ENCODE measurements at regions not wholly inside any gene's neighbourhood (a gene's known extent, or its start where the extent isn't known, plus 50 kb on each side); places are given as distances from the start of the nearest gene placed in this dataset.

DNA sequence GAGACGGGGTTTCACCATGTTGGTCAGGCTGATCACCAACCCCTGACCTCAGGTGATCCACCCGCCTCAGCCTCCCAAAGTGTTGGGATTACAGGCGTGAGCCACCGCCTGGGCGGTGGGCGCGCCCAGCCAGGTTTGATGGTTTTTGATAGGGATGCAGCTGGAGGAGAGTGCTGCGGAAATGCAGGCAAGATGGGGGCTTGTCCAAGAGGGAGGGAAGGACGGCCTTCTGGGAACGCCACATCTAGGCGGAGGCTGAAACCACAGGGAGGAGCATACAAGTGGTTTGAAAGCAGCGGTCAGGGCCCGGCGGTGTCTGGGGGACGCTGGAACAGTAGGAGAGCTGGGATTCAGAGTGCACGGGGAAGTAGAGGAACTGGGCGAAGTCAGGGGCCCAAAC, 134.6 kb downstream of the VRK1 start:
- no peak for DNase-seq
- ATAC-seq: no peak
- intact Hi-C loops (cut with DNase I): no loop called here

DNA sequence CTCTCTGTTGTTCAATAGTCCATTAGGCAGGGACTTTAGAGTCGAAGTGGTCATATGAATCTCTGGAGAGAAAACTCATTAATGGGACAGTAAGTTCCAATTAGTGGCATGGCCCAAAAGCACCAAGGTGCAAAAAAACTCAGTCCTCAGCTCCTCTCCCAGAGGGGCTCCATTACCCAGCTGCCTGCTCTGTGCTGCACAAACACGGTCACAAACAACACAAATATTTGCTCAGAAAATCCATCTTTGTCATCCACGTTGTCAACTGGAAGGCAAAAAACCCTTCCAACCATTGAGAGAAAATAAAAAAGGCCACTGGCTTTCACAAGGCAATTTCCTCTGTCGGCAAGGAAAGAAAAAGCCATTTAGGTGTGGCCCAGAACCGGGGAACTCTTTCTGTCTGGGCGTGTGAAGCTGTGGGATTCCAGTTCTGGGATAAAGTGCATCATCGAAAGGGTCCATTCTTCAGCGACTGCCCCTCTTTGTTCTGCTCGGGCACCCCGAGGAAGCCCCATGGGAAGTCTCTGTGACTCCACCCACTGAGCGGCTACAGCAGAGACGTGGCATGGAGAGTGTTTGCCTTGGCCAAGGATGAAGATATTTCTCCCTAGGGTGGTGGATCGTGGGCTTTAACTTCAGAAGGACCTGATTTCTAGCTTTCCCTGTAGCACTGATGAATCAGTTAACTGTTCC, 137.6 kb downstream of the VRK1 start:
- intact Hi-C loops (cut with DNase I): no loop called here
- no peak for ATAC-seq
- no peak for DNase-seq

DNA sequence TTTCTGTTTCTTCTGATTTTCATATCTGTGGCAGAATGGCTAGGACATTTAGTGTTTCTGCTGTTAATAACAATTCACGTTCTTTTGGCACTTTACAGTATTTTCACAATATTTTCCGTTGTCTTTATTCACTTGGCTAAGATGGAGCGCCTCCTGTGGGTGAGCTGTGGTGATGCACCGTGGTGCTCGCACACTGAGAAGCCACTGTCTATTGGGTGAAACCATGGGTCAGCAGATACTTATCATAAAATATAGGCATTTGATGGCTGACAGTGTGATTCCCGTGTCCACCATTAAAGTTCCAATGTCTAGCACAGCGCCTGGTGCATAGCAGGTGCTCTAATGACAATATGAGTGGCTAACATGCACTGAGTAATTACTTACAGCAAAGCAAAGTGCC, 141.8 kb downstream of the VRK1 start:
- intact Hi-C loops (cut with DNase I): no loop called here
- DNase-seq: no peak
- ATAC-seq: no peak

DNA sequence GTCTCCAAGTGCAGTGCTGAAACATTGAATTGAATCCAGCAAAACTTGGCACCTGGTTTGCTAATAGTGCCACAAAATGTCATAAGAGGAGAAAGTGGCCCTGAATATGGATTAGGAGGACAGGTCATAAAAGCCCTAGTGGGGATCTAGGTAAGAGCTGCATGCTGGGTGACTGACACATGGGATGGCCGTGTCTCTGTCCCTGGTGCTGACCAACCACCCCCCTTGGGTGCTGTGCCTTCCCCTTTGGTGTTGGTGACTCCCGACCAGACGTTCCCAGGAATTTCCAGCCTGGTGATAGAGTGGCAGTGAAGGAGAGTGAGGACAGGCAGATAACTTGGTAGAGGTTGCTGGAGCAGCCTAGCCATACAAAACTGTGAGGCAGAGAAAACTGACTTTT, 142.8 kb downstream of the VRK1 start:
- intact Hi-C loops (cut with DNase I): no loop called here
- ATAC-seq: peak; percentile 15 to 61
- DNase-seq: no peak

DNA sequence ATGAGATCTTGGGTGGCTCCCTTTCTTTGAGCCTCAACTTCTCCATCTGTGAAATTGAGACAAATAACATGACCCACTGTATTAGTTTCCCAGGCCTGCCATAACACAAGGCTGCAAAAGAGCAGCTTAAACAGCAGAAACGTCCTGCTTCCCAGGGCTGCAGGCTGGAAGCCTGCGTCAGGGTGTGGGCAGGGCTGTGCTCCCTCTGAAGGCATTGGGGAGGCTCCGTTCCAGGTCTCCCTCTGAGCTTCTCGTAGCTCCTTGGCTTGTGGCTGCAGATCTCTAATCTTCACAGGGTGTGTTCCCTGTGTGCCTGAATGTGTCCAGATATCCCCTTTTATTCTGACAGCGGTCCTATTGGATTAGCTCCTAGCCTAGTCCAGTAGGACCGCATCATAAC, 147.1 kb downstream of the VRK1 start:
- ATAC-seq (no peak), DNase-seq (no peak)
- intact Hi-C loops (cut with DNase I): no loop called here

DNA sequence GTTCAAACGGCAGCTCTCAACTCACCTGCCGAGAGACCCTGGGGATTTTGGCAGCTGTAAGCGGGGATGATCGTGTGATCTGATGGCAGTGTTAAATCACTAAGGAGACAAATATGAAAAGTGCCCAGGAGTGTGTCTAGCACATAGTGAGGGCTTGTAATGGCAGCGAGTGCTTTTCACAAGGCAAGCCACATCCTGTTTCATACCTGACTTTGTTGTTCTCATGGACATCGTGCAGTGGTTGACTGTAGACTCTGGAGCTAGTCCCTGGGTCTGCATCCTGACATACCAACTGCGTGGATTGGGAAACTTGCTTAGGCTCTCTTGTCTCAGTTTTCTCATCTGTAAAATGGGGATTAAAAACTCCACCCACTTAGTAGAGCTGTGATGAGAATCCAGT, 148.5 kb downstream of the VRK1 start:
- ATAC-seq (no peak), DNase-seq (no peak)
- intact Hi-C loops (cut with DNase I): no loop called here

DNA sequence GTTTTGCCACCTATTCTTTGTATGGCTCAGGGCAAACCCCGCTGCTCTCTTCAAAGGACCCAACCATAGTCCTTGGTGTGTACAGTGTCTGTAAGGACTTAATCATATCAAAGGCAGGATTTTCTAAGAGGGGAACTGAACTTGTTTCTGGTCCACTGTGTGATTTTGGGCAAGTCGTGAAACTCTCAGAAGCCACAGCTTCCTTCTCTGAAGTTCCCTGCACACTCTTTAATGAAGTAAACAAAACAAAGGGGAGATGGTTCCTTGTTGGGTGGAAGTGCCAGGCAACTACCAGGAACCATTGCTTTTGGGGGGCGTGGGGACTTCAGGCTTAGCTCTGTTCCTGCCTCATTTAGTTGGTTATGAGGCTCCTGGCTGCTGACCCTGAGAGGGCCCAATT, 152.4 kb downstream of the VRK1 start:
- DNase-seq (no peak), ATAC-seq (no peak)
- intact Hi-C loops (cut with DNase I): no loop called here

DNA sequence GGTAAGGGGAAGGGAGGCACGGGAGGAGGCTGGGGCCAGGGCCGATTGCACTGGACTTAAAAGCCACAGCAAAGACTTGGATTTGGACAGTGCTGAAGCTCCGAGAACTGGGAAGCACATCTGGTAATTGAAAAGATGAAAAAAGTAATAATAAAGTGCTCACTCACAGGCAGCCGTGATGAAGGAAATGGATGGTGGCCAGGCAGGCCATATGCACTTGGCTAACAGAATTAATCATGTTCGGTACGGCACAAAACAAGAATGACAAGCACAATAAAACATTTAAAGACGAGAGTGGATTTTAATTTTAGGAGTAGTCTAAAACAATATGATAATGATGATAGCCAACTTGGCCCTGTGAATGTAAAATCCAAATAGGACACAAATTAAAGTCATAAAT, 154.3 kb downstream of the VRK1 start:
- no peak for DNase-seq
- no peak for ATAC-seq
- intact Hi-C loops (cut with DNase I): no loop called here

DNA sequence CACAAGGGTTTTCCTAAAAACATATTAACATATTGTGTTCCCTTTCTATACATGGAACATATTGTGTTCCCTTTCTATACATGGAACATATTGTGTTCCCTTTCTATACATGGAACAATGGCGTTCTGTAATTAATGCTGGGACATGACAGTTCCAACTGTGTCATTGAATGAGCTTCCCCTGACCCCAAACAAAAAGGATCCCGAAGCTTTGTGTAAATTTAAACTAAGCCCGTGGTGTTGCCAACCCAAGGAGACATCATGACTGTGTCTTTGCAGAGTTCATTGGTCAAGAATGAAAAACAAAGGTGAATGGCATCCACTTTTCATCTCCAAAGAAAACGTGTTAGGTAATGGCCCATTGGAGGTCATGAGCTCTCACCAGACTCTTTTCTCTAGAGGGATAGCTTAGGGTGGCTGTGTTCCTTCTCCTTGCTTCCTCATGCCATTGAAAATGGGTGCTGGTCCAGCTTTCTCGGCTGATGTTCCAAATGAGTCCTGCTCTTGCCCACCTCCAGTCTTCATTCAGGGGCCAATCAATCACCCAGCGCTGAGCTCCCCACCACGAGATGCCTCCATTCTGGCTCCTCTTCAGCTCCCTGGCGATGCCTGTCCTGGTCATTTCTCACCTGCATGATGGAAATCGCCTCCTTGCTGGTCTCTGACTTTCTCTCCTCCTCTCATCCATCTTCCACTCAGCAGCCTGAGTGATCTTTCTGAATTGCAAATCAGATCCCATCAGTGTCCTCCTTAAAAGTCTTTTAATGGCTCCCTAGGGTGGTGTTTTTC, 156.1 kb downstream of the VRK1 start:
- intact Hi-C loops (cut with DNase I): no loop called here
- DNase-seq (no peak), ATAC-seq (no peak)

DNA sequence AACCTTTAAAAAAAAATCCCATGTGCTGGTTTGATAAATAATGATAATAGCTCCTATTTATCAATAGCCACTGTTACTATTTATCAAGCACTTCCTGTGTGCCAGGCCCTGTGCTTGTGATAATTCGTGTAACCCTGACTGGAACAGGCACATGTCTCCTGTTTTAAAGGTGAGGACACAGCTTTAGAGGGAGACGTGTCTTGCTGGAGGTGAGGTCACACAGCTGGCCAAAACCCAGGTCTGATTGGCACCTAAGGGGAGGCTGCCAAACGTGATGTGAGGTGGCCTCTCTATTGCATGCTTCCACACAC, 156.6 kb downstream of the VRK1 start:
- DNase-seq (no peak), ATAC-seq (no peak)
- intact Hi-C loops (cut with DNase I): no loop called here

DNA sequence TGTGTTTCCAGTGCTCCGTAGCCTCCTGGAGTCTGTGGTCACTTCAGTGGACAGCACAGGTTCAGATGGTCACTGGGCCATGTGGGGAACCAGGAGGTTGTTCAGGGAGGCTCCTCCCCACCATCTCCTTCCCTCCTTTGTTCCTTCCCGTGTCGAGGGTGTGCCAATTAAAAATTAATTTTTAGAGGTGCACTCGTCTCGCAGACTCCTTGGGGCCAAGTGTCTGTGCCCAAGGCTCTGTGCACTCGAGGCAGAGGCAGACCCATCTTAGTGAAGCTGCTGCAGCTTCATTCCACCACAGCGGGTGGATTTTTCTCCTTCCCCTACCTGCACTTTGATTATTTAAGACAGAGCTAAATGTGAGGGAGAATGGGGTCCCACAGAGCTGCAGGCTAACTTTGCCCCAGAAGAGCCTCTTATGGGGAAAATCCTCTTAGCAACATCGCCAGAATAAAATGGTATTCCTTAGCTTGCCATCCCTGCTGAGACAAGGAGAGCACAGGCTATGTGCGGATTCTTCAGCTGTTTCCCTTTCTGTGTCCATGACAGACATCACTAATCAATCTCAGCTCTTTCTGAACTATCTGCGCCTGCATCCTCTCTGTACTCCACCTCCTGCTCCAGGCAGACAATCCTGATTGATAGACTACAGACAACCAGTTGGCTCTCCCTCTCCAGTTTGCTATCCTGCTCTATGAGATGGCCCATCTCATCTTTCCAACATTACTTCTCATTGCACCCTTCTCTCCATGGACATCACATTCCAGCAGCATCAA, 159.5 kb downstream of the VRK1 start:
- intact Hi-C loops (cut with DNase I): no loop called here
- ATAC-seq: no peak
- DNase-seq: no peak

DNA sequence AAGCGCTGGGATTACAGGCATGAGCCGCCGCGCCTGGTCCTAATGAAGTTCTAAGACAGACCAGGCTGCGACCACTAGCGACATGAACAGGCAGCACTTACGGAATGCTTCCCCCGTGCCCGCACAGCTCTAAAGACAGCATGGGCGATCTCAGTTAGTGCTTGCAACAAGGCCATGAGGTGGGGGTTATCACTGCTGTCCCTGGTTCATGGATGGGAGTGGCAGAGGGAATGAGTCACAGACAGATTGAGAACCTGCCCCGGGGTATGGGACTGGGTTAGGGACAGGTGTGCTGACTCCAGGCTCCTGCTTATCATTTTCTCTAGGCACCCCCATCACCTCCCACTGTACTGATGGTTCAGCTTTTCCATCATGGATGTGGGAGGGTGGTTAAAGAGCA, 160.9 kb downstream of the VRK1 start:
- ATAC-seq (no peak), DNase-seq (no peak)

DNA sequence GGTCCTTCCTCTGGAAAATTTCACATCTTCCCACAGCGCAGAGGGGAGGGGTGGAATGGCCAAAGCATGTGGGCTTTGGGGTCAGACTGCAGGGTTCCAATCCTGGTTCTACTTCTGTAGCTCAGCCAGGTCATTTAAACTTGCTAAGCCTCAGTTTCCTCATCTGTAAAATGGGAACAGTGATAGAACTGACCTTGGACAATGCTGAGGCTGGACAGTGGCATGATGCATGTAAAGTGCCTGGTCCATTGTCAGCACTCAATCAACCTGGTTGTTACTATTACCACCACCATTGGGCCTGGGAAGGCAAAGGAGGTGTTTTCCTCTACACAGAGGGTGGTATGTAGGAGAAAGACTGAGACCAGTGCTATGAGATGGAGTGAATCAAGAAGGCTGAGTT, 162.8 kb downstream of the VRK1 start:
- ATAC-seq (no peak), DNase-seq (no peak)
- intact Hi-C loops (cut with DNase I): no loop called here

More for the DNA sequence above, 160.9 kb downstream of the VRK1 start:
- intact Hi-C loops (cut with DNase I): no loop called here

DNA sequence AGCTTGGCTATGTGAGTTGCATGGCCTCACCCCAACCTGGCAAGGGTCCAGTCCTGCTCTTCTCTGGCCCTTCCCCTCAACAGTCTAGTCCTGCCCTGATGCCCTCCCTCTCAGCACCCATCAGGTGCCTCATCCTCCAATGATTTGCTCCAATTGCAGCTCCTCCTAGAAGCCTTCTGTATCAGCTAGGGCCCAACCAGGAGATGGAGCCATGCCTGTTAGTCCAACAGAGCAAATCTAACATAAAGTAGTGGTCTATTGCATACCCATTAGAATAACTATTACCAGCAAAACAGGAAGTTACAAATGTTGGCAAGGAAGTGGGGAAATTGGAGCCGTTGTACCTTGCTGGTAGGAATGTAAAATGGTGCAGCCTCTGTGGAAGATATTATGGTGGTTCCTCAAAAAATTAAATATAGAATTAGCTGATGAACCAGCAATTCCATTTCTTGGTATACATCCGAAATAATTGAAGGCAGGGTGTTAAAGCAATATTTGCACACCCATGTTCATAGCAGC, 163.5 kb downstream of the VRK1 start:
- DNase-seq: no peak
- intact Hi-C loops (cut with DNase I): no loop called here
- ATAC-seq: no peak

DNA sequence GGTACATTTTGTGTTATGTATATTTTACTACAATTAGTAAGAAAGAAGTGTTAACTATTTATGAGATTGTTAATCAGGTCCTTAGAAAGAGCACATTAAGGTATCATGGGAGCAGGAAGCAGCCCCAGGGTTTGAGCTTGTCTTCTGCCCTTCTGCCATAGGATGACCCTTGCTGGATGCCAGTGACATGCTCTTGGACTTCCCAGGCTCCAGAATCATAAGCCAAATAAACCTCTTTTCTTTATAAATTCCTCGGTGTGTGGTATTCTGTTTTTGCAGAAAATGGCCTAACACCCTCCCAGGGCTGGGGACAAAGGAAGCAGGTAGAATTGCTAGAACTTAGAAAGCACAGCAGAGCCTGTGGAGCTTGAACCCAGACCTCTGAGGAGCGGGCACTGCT, 164.7 kb downstream of the VRK1 start:
- DNase-seq: no peak
- ATAC-seq: no peak
- intact Hi-C loops (cut with DNase I): no loop called here

DNA sequence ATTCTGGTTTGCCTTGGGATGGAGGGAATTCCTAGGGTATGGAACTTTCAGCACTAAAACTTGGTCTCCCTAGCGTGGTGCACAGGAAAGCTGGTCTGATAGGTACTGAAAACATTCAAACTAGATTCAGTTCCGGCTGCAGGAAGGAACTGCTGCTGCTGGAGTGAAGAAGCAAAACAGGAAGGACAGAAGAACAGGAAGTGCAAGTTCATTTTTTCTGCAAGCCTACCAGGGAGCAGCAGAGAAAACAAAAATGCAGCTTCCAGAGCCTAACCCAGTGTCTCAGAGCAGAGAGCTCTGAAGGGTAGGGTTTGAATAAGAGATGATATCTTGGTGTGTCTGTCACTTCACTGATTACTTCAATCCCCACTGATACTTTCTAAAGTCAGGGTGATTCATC, 165.2 kb downstream of the VRK1 start:
- intact Hi-C loops (cut with DNase I): no loop called here
- no peak for DNase-seq
- ATAC-seq: peak in 1 of 2 donors; percentile 30

DNA sequence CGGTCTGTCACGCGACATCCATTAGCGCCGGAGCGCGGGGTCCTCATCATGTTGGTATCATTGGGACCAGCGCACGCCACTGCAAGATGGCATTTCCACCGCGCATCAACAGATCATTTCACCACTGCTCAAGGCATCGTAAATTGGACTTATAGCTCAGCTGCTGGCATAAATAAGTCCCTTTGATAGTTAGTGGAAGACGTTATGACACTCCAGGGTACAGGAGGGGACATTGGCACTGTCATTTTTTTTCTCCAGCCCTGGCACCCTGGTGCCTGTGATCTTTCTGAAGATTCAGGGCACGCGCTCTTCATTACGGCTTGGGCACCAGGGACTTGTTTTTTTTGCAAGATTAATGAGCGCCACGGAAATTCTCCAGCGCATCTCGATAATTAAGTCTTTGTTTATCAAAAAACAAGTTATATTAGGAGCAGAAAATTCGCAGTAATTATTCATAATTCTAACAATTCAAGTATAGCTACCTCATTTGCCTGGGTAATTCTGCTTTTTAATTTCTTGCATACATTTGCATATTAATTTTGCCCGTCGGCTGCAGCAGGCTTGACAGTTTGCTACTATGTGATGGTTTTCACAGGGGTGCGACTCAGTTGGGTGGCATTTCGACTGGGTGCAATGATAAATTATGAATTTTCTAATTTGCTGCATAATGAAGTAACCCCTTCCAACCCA, 167.7 kb downstream of the VRK1 start:
- ATAC-seq: no peak
- intact Hi-C loops (cut with DNase I): no loop called here
- DNase-seq: no peak

DNA sequence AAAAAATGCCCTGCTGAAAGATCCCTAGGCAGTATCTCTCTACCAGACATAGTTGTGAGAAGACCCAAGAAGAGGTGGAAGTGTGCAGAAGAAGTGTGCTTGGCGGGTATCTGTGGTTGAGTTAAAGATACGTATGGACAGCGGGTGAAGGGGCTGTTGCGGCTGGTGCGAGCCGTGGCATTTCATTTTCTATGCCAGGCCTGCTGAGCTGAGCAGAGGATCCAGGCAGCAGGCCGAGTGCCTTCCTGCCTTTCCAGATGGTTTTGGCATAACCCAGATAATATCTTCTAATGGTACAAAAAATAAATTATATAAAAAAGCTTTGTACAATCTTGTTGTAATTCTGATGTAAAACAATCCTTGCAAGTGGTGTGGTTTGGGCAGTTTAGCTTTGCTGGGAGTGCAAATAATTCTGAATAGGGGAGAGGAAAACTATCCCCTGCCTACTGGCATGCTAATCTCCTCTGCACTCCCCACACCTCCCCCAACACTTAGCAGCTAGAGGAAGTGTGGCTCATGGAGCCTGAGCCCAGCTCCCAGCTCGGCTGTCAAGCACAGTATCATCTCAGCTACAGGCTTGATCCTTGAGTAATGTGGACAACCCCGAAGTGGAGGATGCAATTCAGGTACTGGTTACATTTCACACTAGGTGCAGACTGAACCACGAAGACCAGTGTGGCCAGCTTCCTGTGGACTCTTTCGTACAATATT, 168.9 kb downstream of the VRK1 start:
- ATAC-seq (no peak), DNase-seq (no peak)
- intact Hi-C loops (cut with DNase I): no loop called here

DNA sequence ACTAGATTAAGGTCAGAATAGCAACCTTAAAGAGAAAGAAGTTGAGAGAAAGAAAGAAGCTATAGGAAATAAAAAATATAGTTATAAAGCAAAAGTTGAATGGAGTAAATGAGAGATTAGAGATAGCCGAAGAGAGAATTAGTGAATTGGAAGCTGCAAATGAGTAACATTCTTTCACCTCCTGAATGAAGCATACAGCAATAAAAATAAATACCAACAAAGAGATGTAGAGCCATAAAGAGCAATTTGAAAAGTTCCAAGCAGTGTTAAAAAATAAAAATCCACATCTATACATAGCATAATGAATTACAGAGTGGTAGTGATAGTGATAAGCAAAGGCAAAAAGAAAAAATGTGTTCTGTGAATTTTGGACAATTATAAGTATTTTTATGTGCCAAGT, 177.9 kb downstream of the VRK1 start:
- DNase-seq (no peak), ATAC-seq (no peak)
- intact Hi-C loops (cut with DNase I): no loop called here

All from left cardiac atrium (tissue), 4 donors.